ENCODE measurements at regions not wholly inside any gene's neighbourhood (a gene's known extent, or its start where the extent isn't known, plus 50 kb on each side); places are given as distances from the start of the nearest gene placed in this dataset.

- DNase-seq (no peak), ATAC-seq (peak; percentile 52)
- intact Hi-C loops (cut with micrococcal nuclease) = no loop called here
Observed at GRCh38 chr3:127484601-127485388, 105.7 kb downstream of the TPRA1 start.

GRCh38 chr3:127483902-127484591 is 106.5 kb downstream of the TPRA1 start:
- DNase-seq = no peak
- no peak for ATAC-seq
- intact Hi-C loops (cut with micrococcal nuclease) = no loop called here

GRCh38 chr3:127483005-127483641 is 107.4 kb downstream of the TPRA1 start:
- DNase-seq (no peak), ATAC-seq (no peak)
- intact Hi-C loops (cut with micrococcal nuclease) = no loop called here

- DNase-seq = no peak
- intact Hi-C loops (cut with micrococcal nuclease) = no loop called here
- ATAC-seq = peak; percentile 27
Observed at GRCh38 chr3:127482216-127483004, 108.1 kb downstream of the TPRA1 start.

GRCh38 chr3:127480196-127480954 is 110.2 kb downstream of the TPRA1 start:
- no peak for ATAC-seq
- intact Hi-C loops (cut with micrococcal nuclease) = no loop called here
- no peak for DNase-seq

- peak; percentile 48 for DNase-seq
- intact Hi-C loops (cut with micrococcal nuclease) = no loop called here
- no peak for ATAC-seq
Observed at GRCh38 chr3:127479449-127479848, 111.1 kb downstream of the TPRA1 start.

GRCh38 chr3:127478922-127479321 is 111.6 kb downstream of the TPRA1 start:
- ATAC-seq = no peak

GRCh38 chr3:127477396-127477795 is 113.1 kb downstream of the TPRA1 start:
- intact Hi-C loops (cut with micrococcal nuclease) = no loop called here
- ATAC-seq (no peak), DNase-seq (no peak)

More at GRCh38 chr3:127478922-127479321, 111.6 kb downstream of the TPRA1 start:
- no peak for DNase-seq
- intact Hi-C loops (cut with micrococcal nuclease) = no loop called here

GRCh38 chr3:127476936-127477335 is 113.6 kb downstream of the TPRA1 start:
- intact Hi-C loops (cut with micrococcal nuclease) = no loop called here
- DNase-seq = no peak

GRCh38 chr3:127475975-127476705 is 114.4 kb downstream of the TPRA1 start:
- no peak for ATAC-seq
- intact Hi-C loops (cut with micrococcal nuclease) = no loop called here
- DNase-seq = no peak

More at GRCh38 chr3:127476936-127477335, 113.6 kb downstream of the TPRA1 start:
- no peak for ATAC-seq

GRCh38 chr3:127475391-127475790 is 115.1 kb downstream of the TPRA1 start:
- intact Hi-C loops (cut with micrococcal nuclease) = no loop called here
- no peak for DNase-seq
- ATAC-seq = no peak

GRCh38 chr3:127473244-127474024 is 117.1 kb downstream of the TPRA1 start:
- ATAC-seq = no peak
- no peak for DNase-seq
- intact Hi-C loops (cut with micrococcal nuclease) = no loop called here

GRCh38 chr3:127472506-127472905 is 118.0 kb downstream of the TPRA1 start:
- ATAC-seq (no peak), DNase-seq (no peak)
- intact Hi-C loops (cut with micrococcal nuclease) = no loop called here

- intact Hi-C loops (cut with micrococcal nuclease) = no loop called here
- no peak for DNase-seq
- ATAC-seq = no peak
Observed at GRCh38 chr3:127471142-127471541, 119.4 kb downstream of the TPRA1 start.

GRCh38 chr3:127469760-127470159 is 120.8 kb downstream of the TPRA1 start:
- ATAC-seq (no peak), DNase-seq (no peak)
- intact Hi-C loops (cut with micrococcal nuclease) = no loop called here

- intact Hi-C loops (cut with micrococcal nuclease) = no loop called here
Observed at GRCh38 chr3:127467391-127467790, 123.1 kb downstream of the TPRA1 start.

GRCh38 chr3:127464642-127465041 is 125.9 kb downstream of the TPRA1 start:
- intact Hi-C loops (cut with micrococcal nuclease) = no loop called here
- ATAC-seq (no peak), DNase-seq (no peak)

More at GRCh38 chr3:127467391-127467790, 123.1 kb downstream of the TPRA1 start:
- DNase-seq (no peak), ATAC-seq (no peak)
